ENCODE measurements at regions not wholly inside any gene's neighbourhood (a gene's known extent, or its start where the extent isn't known, plus 50 kb on each side); places are given as distances from the start of the nearest gene placed in this dataset.

DNA sequence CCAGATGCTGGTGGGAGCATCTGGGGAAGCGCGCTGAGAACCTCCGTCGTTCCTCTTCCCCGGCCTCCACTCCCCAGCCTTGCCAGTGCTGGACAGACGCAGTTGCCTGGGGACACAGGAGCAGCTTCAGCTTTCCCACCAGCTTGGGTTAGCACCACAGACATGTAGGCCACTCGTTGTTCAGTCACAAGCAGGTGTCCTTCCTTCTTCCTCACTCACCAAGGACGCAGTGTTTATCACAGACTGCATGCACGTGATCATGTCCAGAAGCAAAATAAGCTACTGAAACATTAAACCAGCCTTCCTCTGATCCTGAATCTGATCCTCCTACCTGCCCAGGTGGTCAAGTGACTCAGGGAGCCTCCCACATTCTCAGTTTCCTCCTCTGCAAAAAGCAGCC is 232.9 kb downstream of the SYK start:
- H3K79me2 ChIP-seq (ENCODE audit: control insufficient read depth, insufficient read depth, low read length, unreplicated experiment), result no peaks in the 10 kb centered on the region
- H3K4me1 ChIP-seq (ENCODE audit: control insufficient read depth, insufficient read depth, low read length, unreplicated experiment), result peaks cover 22% of the 10 kb centered on the region
- H3K27ac ChIP-seq (ENCODE audit: low read depth, low read length), result no peak overlapping the region
- H3K36me3 ChIP-seq (ENCODE audit: insufficient read depth, low read length), result no peaks in the 10 kb centered on the region
- no peak overlapping the region for H2AFZ ChIP-seq (ENCODE audit: low read length, unreplicated experiment)
- H3K27me3 ChIP-seq (ENCODE audit: insufficient read depth, low read length), result no peaks in the 10 kb centered on the region
- H3K4me3 ChIP-seq (ENCODE audit: low read depth, low read length), result no peak overlapping the region

DNA sequence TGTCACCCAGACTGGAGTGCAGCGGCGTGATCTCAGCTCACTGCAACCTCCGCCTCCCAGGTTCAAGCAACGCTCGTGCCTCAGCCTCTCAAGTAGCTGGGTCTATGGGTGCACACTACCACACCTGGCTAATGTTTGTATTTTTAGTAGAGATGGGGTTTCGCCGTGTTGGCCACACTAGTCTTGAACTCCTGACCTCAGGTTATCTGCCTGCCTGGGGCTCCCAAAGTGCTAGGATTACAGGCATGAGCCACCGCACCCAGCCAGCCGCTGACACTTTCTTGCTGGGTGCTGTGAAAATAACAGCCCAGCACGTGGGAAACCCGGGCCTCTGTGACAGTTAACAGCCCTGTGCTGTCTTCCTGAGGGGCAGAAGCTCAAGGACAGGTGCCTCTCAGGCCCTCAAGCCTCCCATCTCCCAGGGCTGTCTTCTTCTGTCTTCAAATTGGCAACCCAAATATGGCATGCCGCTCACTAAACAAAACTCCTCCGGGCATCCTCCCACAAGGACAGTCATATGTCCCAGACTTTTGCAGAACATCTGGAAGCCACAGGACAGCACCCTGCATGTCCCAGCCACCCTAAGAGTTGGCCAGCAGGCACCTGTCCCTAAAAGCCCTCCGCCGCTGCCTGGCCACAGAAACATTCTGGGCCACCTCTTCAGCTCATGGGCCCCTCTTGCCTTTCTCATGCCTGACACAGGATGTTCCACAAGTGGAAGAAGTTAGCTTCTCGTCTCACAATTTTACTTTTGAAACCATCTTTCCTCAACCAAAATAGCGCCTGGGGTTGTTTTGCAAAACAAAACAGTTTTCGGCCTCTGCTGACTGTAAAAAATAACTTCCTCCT is 233.6 kb downstream of the SYK start:
- Histone ChIP-seq H3K36me3 (ENCODE audit: insufficient read depth, low read length) (no peaks in the 10 kb centered on the region), H2AFZ (ENCODE audit: low read length, unreplicated experiment) (no peak overlapping the region), H3K27me3 (ENCODE audit: insufficient read depth, low read length) (no peaks in the 10 kb centered on the region), H3K4me3 (ENCODE audit: low read depth, low read length) (no peak overlapping the region), H3K79me2 (ENCODE audit: control insufficient read depth, insufficient read depth, low read length, unreplicated experiment) (no peaks in the 10 kb centered on the region), H3K4me1 (ENCODE audit: control insufficient read depth, insufficient read depth, low read length, unreplicated experiment) (peaks cover 22% of the 10 kb centered on the region), H3K27ac (ENCODE audit: low read depth, low read length) (no peak overlapping the region)

DNA sequence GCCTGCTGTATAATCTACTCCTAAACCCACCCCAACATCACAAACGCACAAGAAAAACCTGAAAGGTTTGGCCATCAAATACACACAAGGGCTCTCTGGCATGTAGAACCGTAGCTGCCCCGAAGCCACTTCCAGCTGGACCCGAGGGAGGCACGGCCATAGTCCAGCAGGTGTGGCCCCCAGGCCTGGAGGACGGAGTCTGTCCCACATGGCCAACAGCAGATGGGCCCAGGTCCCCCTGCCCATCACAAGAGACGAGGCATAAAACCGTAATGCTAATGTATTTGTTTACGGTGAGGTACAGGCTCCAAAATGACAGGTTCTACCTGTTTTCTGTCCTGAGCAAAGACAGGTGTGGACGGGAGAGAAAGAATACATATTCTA is 234.2 kb downstream of the SYK start:
- no peak overlapping the region for H2AFZ ChIP-seq (ENCODE audit: low read length, unreplicated experiment)
- H3K4me1 ChIP-seq (ENCODE audit: control insufficient read depth, insufficient read depth, low read length, unreplicated experiment), result peaks cover 22% of the 10 kb centered on the region
- no peaks in the 10 kb centered on the region for H3K79me2 ChIP-seq (ENCODE audit: control insufficient read depth, insufficient read depth, low read length, unreplicated experiment)
- H3K27me3 ChIP-seq (ENCODE audit: insufficient read depth, low read length), result no peaks in the 10 kb centered on the region
- no peak overlapping the region for H3K4me3 ChIP-seq (ENCODE audit: low read depth, low read length)
- H3K27ac ChIP-seq (ENCODE audit: low read depth, low read length), result no peak overlapping the region
- H3K36me3 ChIP-seq (ENCODE audit: insufficient read depth, low read length), result no peaks in the 10 kb centered on the region

DNA sequence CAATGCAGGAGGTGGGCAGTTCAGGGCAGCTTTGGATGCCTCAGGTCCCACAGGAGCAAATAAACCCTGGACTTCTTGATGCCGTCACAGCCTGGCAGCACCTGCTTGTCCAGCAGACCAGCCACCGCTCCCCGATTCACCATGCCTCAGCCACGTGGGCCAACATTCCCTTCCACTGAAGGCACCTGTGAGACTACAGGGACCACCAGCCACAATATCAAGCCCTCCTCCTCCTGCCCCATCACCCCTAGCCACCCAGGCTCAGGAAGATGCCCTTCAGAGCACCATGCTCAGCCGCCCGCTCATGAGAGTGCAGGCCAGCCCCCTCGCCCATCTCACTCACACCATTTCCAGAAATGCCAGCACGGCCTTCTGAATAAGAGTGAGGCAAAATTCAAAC is 234.7 kb downstream of the SYK start:
- Histone ChIP-seq H3K79me2 (ENCODE audit: control insufficient read depth, insufficient read depth, low read length, unreplicated experiment) (no peaks in the 10 kb centered on the region), H3K4me1 (ENCODE audit: control insufficient read depth, insufficient read depth, low read length, unreplicated experiment) (peaks cover 22% of the 10 kb centered on the region), H3K4me3 (ENCODE audit: low read depth, low read length) (no peak overlapping the region), H3K36me3 (ENCODE audit: insufficient read depth, low read length) (no peaks in the 10 kb centered on the region), H2AFZ (ENCODE audit: low read length, unreplicated experiment) (no peak overlapping the region), H3K27me3 (ENCODE audit: insufficient read depth, low read length) (no peaks in the 10 kb centered on the region), H3K27ac (ENCODE audit: low read depth, low read length) (no peak overlapping the region)

DNA sequence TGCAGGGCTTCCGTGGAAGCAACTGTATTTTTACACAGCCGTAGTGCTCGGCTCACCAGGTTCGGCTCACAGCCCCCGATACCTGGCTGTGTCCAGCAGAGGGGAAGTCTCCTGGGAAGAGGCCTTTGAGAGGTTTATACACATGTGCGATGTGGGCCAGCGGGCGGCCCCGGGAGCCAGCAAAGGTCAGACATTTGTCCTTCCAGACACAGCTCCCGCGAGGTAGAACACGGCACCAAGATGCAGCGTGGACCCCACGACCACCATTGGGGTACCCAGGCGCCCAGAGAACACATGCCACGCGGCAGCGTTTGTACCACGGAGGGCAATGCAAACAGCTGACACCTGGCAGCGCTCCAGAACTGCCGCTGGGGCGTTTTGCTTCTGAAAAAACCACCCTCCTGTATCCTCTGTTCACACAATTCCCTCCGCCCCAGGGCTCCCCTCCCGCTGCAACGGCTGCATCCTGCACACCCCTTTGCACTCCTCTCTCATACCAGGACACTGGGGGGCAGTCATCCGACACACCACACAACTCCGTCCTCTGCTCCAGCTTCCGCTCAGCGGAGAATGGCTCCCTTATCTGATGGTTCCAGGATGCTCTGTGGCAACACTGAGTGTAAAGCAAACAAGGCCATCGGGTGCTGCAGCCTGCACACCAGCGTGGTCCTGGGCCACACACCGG is 235.3 kb downstream of the SYK start:
- Histone ChIP-seq H3K27ac (ENCODE audit: low read depth, low read length) (peak overlapping the region; percentile 97), H3K27me3 (ENCODE audit: insufficient read depth, low read length) (no peaks in the 10 kb centered on the region), H3K4me3 (ENCODE audit: low read depth, low read length) (0 out of 2 replicates have a peak overlapping the region, but pooled peaks have one; percentile 30), H3K4me1 (ENCODE audit: control insufficient read depth, insufficient read depth, low read length, unreplicated experiment) (peaks cover 22% of the 10 kb centered on the region), H2AFZ (ENCODE audit: low read length, unreplicated experiment) (peak overlapping the region; percentile 99), H3K36me3 (ENCODE audit: insufficient read depth, low read length) (no peaks in the 10 kb centered on the region), H3K79me2 (ENCODE audit: control insufficient read depth, insufficient read depth, low read length, unreplicated experiment) (no peaks in the 10 kb centered on the region)

DNA sequence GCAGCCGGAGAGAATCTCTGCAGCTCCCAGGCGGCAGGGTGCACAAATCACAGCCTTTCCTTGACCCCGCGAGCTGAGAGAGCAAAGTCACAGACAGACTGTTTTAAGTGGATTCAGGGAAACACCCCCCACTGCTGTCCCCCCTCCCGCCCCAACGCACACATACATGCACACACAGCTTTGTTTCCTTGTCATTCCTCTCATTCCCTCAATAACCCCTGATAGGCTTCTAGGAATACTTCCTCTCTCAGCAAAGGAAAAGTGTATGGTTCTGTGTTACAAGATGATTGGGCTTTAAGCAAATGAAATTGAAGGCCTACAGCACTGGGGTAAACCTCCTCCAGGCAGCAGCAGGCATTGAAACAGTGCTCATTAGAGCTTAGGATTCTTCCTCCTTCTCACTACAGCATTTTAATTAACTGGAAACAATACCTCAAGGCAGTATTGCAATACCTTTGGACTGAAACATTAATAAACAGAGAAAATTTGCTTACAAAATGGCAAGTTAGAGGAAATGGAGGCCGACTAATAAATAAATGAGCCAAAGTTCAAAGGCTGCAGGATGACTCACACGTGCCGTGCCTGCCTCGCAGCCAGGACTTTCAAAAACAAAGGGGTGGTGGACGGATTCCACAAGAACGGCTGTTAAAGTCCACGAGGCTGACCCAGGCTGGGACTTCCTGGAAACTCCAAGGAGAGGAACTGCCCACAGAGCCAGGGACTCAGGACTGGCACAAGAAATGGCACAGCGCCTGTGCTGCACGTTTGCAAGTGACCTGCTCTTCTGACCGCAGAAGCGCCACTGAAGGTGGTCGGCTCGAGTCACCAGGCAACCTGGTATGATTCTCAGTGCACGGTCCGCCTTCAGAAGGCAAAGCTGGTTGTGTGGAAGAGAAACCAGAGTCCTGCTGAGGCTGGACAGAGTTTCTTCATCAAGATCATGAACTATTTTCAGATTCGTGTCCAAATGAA is 236.2 kb downstream of the SYK start:
- H3K4me1 ChIP-seq (ENCODE audit: control insufficient read depth, insufficient read depth, low read length, unreplicated experiment), result peaks cover 22% of the 10 kb centered on the region
- peak overlapping the region; percentile 97 for H3K27ac ChIP-seq (ENCODE audit: low read depth, low read length)
- peak overlapping the region; percentile 99 for H2AFZ ChIP-seq (ENCODE audit: low read length, unreplicated experiment)

DNA sequence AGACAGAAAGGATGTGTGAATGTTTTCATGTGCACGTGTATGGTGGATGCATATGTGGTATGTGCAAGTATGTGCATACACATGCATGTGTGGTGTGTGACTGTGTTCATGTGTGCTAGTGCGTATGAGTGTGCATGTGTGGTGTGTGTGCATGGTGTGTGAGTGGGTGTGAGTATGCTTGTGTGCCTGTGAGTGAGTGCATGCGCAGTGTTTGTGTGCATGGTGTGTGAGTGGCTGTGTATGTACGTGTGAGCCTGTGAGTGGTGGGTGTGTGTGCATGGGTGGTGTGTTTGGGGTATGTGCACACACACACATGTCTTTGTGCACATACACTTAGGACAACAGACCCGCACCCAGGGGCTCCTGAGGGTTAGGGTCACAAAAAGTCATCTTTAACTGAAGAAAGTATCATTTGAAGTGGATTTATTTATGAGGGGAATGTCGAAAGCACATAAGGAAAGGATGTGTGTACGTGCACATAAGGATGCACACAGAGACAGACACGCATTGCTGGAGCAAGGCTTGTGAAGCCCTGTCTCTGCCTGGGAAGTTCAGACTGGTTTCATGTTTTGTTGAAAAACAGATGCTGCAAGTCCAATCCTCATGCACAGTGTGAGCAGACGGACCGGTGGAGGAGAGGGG is 237.0 kb downstream of the SYK start:
- no peaks in the 10 kb centered on the region for H3K79me2 ChIP-seq (ENCODE audit: control insufficient read depth, insufficient read depth, low read length, unreplicated experiment)
- peak overlapping the region; percentile 29; the same call in 1 of the 2 replicates for H3K4me3 ChIP-seq (ENCODE audit: low read depth, low read length)
- H2AFZ ChIP-seq (ENCODE audit: low read length, unreplicated experiment), result peak overlapping the region; percentile 99
- H3K27ac ChIP-seq (ENCODE audit: low read depth, low read length), result peak overlapping the region; percentile 97
- no peaks in the 10 kb centered on the region for H3K36me3 ChIP-seq (ENCODE audit: insufficient read depth, low read length)
- no peaks in the 10 kb centered on the region for H3K27me3 ChIP-seq (ENCODE audit: insufficient read depth, low read length)
- peaks cover 22% of the 10 kb centered on the region for H3K4me1 ChIP-seq (ENCODE audit: control insufficient read depth, insufficient read depth, low read length, unreplicated experiment)

More for the DNA sequence above, 236.2 kb downstream of the SYK start:
- H3K79me2 ChIP-seq (ENCODE audit: control insufficient read depth, insufficient read depth, low read length, unreplicated experiment), result no peaks in the 10 kb centered on the region
- no peaks in the 10 kb centered on the region for H3K36me3 ChIP-seq (ENCODE audit: insufficient read depth, low read length)
- no peaks in the 10 kb centered on the region for H3K27me3 ChIP-seq (ENCODE audit: insufficient read depth, low read length)
- H3K4me3 ChIP-seq (ENCODE audit: low read depth, low read length), result peak overlapping the region; percentile 30; the same call in 1 of the 2 replicates

DNA sequence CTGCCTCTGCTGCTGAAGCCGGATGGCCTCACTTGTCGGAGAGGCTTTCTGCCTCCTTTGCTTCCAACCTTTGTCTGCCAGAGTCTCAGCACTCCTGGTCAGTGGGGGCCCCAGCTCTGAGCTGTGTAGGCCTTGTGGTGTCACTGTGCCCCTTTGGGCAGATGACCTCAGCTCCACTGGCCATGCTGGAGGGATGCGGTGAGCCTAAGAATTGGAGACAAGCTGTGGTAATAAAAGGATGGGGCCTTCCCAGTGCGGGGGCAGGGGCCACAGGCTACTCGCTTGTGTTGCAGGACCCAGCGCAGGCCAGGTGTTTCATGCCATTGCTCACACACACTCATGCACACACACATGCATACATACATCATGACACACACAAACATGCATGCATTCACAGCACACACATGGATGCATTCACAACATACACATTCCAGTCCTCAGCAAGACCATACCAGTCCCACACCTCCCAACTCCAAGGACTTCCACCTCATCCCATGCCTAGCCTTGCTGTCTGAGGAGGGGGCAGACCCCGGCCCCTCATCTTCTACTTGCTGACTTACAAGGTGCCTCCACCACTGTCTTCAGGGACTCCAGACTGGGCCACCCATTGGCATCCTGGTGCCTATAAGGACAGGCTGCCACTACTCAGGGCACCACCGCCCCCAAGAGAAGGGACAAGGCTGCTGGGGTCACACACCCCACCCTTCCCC is 237.7 kb downstream of the SYK start:
- H3K79me2 ChIP-seq (ENCODE audit: control insufficient read depth, insufficient read depth, low read length, unreplicated experiment), result no peaks in the 10 kb centered on the region
- H3K4me3 ChIP-seq (ENCODE audit: low read depth, low read length), result no peak overlapping the region
- no peaks in the 10 kb centered on the region for H3K27me3 ChIP-seq (ENCODE audit: insufficient read depth, low read length)
- H3K27ac ChIP-seq (ENCODE audit: low read depth, low read length), result no peak overlapping the region; the same call in 1 of the 2 replicates
- no peaks in the 10 kb centered on the region for H3K36me3 ChIP-seq (ENCODE audit: insufficient read depth, low read length)
- peaks cover 22% of the 10 kb centered on the region for H3K4me1 ChIP-seq (ENCODE audit: control insufficient read depth, insufficient read depth, low read length, unreplicated experiment)
- H2AFZ ChIP-seq (ENCODE audit: low read length, unreplicated experiment), result no peak overlapping the region

DNA sequence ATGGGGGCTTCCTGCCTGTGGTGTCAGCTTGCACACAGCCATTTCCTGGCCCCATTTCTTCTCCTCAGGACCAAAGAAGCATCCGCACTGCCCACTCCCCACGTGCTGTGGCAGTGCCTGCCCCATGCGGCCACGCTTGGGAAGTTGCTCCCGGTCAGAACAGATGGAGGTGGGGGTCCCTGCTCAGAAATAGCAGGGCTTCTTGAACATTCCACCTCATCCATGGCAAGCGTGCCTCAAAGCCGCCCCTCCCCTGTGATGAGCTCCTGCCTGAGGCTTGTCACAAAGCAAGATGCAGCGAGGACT is 238.2 kb downstream of the SYK start:
- Histone ChIP-seq H3K79me2 (ENCODE audit: control insufficient read depth, insufficient read depth, low read length, unreplicated experiment) (no peaks in the 10 kb centered on the region), H3K4me3 (ENCODE audit: low read depth, low read length) (no peak overlapping the region), H3K4me1 (ENCODE audit: control insufficient read depth, insufficient read depth, low read length, unreplicated experiment) (peaks cover 22% of the 10 kb centered on the region), H3K36me3 (ENCODE audit: insufficient read depth, low read length) (no peaks in the 10 kb centered on the region), H3K27me3 (ENCODE audit: insufficient read depth, low read length) (no peaks in the 10 kb centered on the region), H3K27ac (ENCODE audit: low read depth, low read length) (no peak overlapping the region), H2AFZ (ENCODE audit: low read length, unreplicated experiment) (no peak overlapping the region)

Data from ACC112 (cell line).